SK-N-SH (cell line): ENCODE measurements at regions not wholly inside any gene's neighbourhood (a gene's known extent, or its start where the extent isn't known, plus 50 kb on each side); places are given as distances from the start of the nearest gene placed in this dataset.

ENCODE experiments used
- ELF1 ChIP-seq: IDR thresholded peaks from 2 replicates; pipeline ENCODE4 v1.4.0; 2012
- EP300 ChIP-seq, 2 experiments: IDR thresholded peaks; 2 replicates each; pipeline versions ENCODE4 v1.4.0 to v1.6.1; 2012; ENCODE audit warnings: borderline replicate concordance in 1 of 2, low read depth in 1 of 2, low read length in 1 of 2
- EZH2phosphoT487 ChIP-seq: fragments of 200-600 bp; sonication (generic); IDR thresholded peaks from 2 replicates; pipeline ENCODE4 v1.6.1; 2017; ENCODE audit warnings: low read depth, mixed run types, mild to moderate bottlenecking, antibody characterized with exemption, moderate library complexity, borderline replicate concordance
- GABPA ChIP-seq: IDR thresholded peaks from 2 replicates; pipeline ENCODE4 v1.4.0; 2012; ENCODE audit warnings: low read depth, mild to moderate bottlenecking
- GATA2 ChIP-seq: sonication (generic); formaldehyde crosslinking; IDR thresholded peaks from 2 replicates; pipeline ENCODE4 v1.5.0; 2020; ENCODE audit warnings: mild to moderate bottlenecking, missing genetic modification reagents
- MEF2A ChIP-seq: IDR thresholded peaks from 2 replicates; pipeline ENCODE4 v1.4.0; 2012; ENCODE audit warnings: low read depth, borderline replicate concordance
- MXI1 ChIP-seq: IDR thresholded peaks from 2 replicates; pipeline ENCODE4 v1.6.1; 2012; ENCODE audit warnings: mild to moderate bottlenecking, low read depth, low read length, improper control_type of control experiment
- NFIC ChIP-seq: IDR thresholded peaks from 2 replicates; pipeline ENCODE4 v1.4.0; 2012; ENCODE audit warnings: borderline replicate concordance
- TCF12 ChIP-seq: IDR thresholded peaks from 2 replicates; pipeline ENCODE4 v1.4.0; 2012
- TF ChIP-seq, protein P1 (sequence below): fragments of 200-600 bp; sonication (generic); IDR thresholded peaks from 2 replicates; pipeline ENCODE4 v1.6.1; 2017; ENCODE audit warnings: antibody characterized with exemption, mild to moderate bottlenecking, moderate library complexity
- TF ChIP-seq, protein P2 (sequence below): IDR thresholded peaks from 2 replicates; pipeline ENCODE4 v1.6.1; 2012; ENCODE audit warnings: mild to moderate bottlenecking, low read depth, low read length, moderate library complexity

DNA sequence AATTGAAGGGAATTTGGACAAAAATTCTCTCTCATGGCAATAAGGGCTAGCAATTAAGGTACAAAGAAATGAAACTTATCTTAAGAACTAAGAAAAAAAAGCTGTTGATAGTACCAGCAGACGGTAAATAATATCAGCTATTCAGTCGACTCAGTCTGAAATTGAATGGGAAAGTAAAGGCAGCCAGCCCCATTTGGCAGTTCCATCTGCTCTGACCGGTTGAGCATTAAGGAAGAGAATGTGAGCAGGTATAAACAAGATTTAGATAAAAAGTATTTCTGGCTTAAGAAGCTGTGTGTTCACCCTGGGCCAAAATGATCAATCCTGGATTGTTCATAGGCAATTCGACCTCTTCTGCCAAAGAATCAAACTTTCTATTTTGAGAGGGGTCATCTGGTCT lies 154.6 kb upstream of the NPVF start:
- TF ChIP-seq, protein P1, sequence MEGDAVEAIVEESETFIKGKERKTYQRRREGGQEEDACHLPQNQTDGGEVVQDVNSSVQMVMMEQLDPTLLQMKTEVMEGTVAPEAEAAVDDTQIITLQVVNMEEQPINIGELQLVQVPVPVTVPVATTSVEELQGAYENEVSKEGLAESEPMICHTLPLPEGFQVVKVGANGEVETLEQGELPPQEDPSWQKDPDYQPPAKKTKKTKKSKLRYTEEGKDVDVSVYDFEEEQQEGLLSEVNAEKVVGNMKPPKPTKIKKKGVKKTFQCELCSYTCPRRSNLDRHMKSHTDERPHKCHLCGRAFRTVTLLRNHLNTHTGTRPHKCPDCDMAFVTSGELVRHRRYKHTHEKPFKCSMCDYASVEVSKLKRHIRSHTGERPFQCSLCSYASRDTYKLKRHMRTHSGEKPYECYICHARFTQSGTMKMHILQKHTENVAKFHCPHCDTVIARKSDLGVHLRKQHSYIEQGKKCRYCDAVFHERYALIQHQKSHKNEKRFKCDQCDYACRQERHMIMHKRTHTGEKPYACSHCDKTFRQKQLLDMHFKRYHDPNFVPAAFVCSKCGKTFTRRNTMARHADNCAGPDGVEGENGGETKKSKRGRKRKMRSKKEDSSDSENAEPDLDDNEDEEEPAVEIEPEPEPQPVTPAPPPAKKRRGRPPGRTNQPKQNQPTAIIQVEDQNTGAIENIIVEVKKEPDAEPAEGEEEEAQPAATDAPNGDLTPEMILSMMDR: no peak
- TF ChIP-seq TCF12 (no peak), EP300 (IDR thresholded peaks at IDR 0.05; ENCODE audit: borderline replicate concordance in 1 of 2, low read depth in 1 of 2, low read length in 1 of 2) (no peak), NFIC (no peak), GATA2 (CRISPR knock-in tag) (no peak), ELF1 (no peak), EZH2phosphoT487 (no peak), MXI1 (no peak), MEF2A (no peak), GABPA (no peak)
- TF ChIP-seq, protein P2, sequence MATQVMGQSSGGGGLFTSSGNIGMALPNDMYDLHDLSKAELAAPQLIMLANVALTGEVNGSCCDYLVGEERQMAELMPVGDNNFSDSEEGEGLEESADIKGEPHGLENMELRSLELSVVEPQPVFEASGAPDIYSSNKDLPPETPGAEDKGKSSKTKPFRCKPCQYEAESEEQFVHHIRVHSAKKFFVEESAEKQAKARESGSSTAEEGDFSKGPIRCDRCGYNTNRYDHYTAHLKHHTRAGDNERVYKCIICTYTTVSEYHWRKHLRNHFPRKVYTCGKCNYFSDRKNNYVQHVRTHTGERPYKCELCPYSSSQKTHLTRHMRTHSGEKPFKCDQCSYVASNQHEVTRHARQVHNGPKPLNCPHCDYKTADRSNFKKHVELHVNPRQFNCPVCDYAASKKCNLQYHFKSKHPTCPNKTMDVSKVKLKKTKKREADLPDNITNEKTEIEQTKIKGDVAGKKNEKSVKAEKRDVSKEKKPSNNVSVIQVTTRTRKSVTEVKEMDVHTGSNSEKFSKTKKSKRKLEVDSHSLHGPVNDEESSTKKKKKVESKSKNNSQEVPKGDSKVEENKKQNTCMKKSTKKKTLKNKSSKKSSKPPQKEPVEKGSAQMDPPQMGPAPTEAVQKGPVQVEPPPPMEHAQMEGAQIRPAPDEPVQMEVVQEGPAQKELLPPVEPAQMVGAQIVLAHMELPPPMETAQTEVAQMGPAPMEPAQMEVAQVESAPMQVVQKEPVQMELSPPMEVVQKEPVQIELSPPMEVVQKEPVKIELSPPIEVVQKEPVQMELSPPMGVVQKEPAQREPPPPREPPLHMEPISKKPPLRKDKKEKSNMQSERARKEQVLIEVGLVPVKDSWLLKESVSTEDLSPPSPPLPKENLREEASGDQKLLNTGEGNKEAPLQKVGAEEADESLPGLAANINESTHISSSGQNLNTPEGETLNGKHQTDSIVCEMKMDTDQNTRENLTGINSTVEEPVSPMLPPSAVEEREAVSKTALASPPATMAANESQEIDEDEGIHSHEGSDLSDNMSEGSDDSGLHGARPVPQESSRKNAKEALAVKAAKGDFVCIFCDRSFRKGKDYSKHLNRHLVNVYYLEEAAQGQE: no peak
